ENCODE measurements at regions not wholly inside any gene's neighbourhood (a gene's known extent, or its start where the extent isn't known, plus 50 kb on each side); places are given as distances from the start of the nearest gene placed in this dataset.
"Not testable (repeated sequence)": the region's sequence is repeated elsewhere in the genome, so short reads cannot be mapped to it uniquely, and the experiment has no call there.

GRCh38 chr11:87703589-87703988 is 471.7 kb downstream of the RAB38 start:
- not testable (repeated sequence) for TF ChIP-seq CTCF, POLR2A (IDR thresholded peaks at IDR 0.05)

Measured in vagina (tissue), 2 donors.